HepG2 (cell line): ENCODE measurements at regions not wholly inside any gene's neighbourhood (a gene's known extent, or its start where the extent isn't known, plus 50 kb on each side); places are given as distances from the start of the nearest gene placed in this dataset.

Experiments used
- FOXC1 ChIP-seq: sonication (generic); formaldehyde crosslinking; IDR thresholded peaks from 2 replicates; pipeline ENCODE4 v1.8.0; 2022; ENCODE audit warnings: mild to moderate bottlenecking, missing genetic modification reagents, borderline replicate concordance
- GATAD2A ChIP-seq: IDR thresholded peaks from 2 replicates; pipeline ENCODE4 v1.6.1; 2016
- GTF2F1 ChIP-seq: fragments of 150-350 bp; IDR thresholded peaks from 2 replicates; pipeline ENCODE4 v1.6.1; 2014; ENCODE audit warnings: low read length
- KAT7 ChIP-seq: IDR thresholded peaks from 2 replicates; pipeline ENCODE4 v1.6.1; 2018; ENCODE audit warnings: borderline replicate concordance, missing compliant biosample characterization
- KDM1A ChIP-seq: IDR thresholded peaks from 2 replicates; pipeline ENCODE4 v1.6.1; 2016; ENCODE audit warnings: missing compliant biosample characterization
- MYC ChIP-seq: sonication (generic); formaldehyde crosslinking; IDR thresholded peaks from 2 replicates; pipeline ENCODE4 v1.9.0; 2021; ENCODE audit warnings: missing genetic modification reagents, borderline replicate concordance
- SMAD3 ChIP-seq: sonication (generic); formaldehyde crosslinking; IDR thresholded peaks from 2 replicates; pipeline ENCODE4 v1.4.0; 2020; ENCODE audit warnings: missing genetic modification reagents
- SRSF4 ChIP-seq: fragments of 200-400 bp; formaldehyde crosslinking; IDR thresholded peaks from one replicate; pipeline ENCODE4 v1.6.1; 2018; ENCODE audit warnings: mild to moderate bottlenecking, low read depth, low read length, moderate library complexity; ENCODE audit not compliant: poor library complexity, severe bottlenecking
- ZFP36L2 ChIP-seq: sonication (generic); formaldehyde crosslinking; IDR thresholded peaks from 2 replicates; pipeline ENCODE4 v1.4.0; 2020; ENCODE audit warnings: missing genetic modification reagents
- ZFP62 ChIP-seq: sonication (generic); formaldehyde crosslinking; IDR thresholded peaks from 2 replicates; pipeline ENCODE4 v1.4.0; 2020; ENCODE audit warnings: missing genetic modification reagents
- ZNF24 ChIP-seq: fragments of 450-650 bp; IDR thresholded peaks from 2 replicates; pipeline ENCODE4 v1.6.1; 2017; ENCODE audit warnings: antibody characterized with exemption, mild to moderate bottlenecking
- ZNF317 ChIP-seq: sonication (generic); formaldehyde crosslinking; IDR thresholded peaks from 2 replicates; pipeline ENCODE4 v1.5.0; 2020; ENCODE audit warnings: mild to moderate bottlenecking, missing genetic modification reagents
- ZNF530 ChIP-seq: sonication (generic); formaldehyde crosslinking; IDR thresholded peaks from 2 replicates; pipeline ENCODE4 v1.5.0; 2020; ENCODE audit warnings: low read depth, mild to moderate bottlenecking, missing genetic modification reagents
- ZNF563 ChIP-seq: sonication (generic); formaldehyde crosslinking; IDR thresholded peaks from 2 replicates; pipeline ENCODE4 v1.8.0; 2022; ENCODE audit warnings: mild to moderate bottlenecking, moderate library complexity, missing genetic modification reagents
- ZNF569 ChIP-seq: sonication (generic); formaldehyde crosslinking; IDR thresholded peaks from 2 replicates; pipeline ENCODE4 v1.5.0; 2020; ENCODE audit warnings: mild to moderate bottlenecking, missing genetic modification reagents, moderate library complexity, borderline replicate concordance
- ZNF660 ChIP-seq: sonication (generic); formaldehyde crosslinking; IDR thresholded peaks from 2 replicates; pipeline ENCODE4 v1.5.1; 2020; ENCODE audit warnings: mild to moderate bottlenecking, low read depth, missing genetic modification reagents, borderline replicate concordance
- ZNF7 ChIP-seq: IDR thresholded peaks from 2 replicates; pipeline ENCODE4 v1.6.1; 2016; ENCODE audit warnings: missing biosample characterization, missing genetic modification reagents
- ZNF761 ChIP-seq: sonication (generic); formaldehyde crosslinking; conservative IDR thresholded peaks from 2 replicates; pipeline ENCODE4 v1.4.0; 2020; ENCODE audit warnings: mild to moderate bottlenecking, missing genetic modification reagents
- ZSCAN20 ChIP-seq: sonication (generic); formaldehyde crosslinking; IDR thresholded peaks from 2 replicates; pipeline ENCODE4 v1.4.0; 2020; ENCODE audit warnings: missing genetic modification reagents, mild to moderate bottlenecking, borderline replicate concordance
- ZSCAN9 ChIP-seq: IDR thresholded peaks from 2 replicates; pipeline ENCODE4 v1.6.1; 2016; ENCODE audit warnings: borderline replicate concordance
- TF ChIP-seq, protein P1 (sequence below): sonication (generic); formaldehyde crosslinking; IDR thresholded peaks from 2 replicates; pipeline ENCODE4 v1.4.0; 2020; ENCODE audit warnings: missing genetic modification reagents, borderline replicate concordance
- TF ChIP-seq, protein P2 (sequence below): IDR thresholded peaks from 2 replicates; pipeline ENCODE4 v1.6.1; 2016; ENCODE audit warnings: low read depth, borderline replicate concordance
- TF ChIP-seq, protein P3 (sequence below): fragments of 450-650 bp; IDR thresholded peaks from 2 replicates; pipeline ENCODE4 v1.6.1; 2016
- TF ChIP-seq, protein P4 (sequence below): IDR thresholded peaks from 2 replicates; pipeline ENCODE4 v1.6.1; 2016; ENCODE audit warnings: missing compliant biosample characterization, missing genetic modification reagents, borderline replicate concordance
- TF ChIP-seq, protein P5 (sequence below): sonication (generic); formaldehyde crosslinking; IDR thresholded peaks from 2 replicates; pipeline ENCODE4 v1.5.0; 2020; ENCODE audit warnings: missing genetic modification reagents
- TF ChIP-seq, protein P6 (sequence below): sonication (generic); IDR thresholded peaks from 2 replicates; pipeline ENCODE4 v1.6.1; 2016; ENCODE audit warnings: low read depth, borderline replicate concordance

DNA sequence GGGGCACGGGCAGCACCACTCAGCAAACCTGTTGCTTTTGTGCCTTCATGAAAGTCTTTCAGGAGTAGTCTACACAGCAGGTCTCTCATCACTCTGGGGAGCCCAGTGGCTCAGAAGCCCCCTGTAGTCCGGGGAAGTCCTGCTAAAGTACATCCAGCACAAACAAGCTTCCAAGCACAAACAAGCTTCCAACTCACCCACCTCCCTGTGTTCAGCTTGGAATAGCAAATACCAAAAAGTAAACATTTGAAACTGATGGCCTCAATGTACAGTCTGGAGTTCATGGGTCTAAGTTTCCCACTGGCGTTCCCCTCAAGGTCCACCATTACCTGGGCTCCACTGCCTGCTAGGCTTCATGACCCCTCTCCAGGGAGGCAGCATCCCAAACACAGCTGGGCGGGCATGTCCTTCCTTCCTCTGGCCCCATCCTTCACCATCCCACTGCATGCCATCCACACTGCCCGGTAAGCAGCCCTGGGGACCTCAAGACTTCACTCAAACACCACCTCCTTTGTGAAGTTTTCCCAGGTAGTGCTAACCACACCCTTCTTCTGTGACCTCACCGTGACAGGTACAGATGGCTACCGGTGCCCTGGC, 62.8 kb upstream of the SIAH1 start (continued):
- TF ChIP-seq, protein P1, sequence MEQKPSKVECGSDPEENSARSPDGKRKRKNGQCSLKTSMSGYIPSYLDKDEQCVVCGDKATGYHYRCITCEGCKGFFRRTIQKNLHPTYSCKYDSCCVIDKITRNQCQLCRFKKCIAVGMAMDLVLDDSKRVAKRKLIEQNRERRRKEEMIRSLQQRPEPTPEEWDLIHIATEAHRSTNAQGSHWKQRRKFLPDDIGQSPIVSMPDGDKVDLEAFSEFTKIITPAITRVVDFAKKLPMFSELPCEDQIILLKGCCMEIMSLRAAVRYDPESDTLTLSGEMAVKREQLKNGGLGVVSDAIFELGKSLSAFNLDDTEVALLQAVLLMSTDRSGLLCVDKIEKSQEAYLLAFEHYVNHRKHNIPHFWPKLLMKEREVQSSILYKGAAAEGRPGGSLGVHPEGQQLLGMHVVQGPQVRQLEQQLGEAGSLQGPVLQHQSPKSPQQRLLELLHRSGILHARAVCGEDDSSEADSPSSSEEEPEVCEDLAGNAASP (CRISPR knock-in tag), result 0 out of 2 replicates have a peak, but pooled peaks have one; percentile 31
- no peak for TF ChIP-seq ZFP62
- TF ChIP-seq ZSCAN9 (CRISPR knock-in tag), result 0 out of 2 replicates have a peak, but pooled peaks have one; percentile 42
- TF ChIP-seq ZNF563 (CRISPR knock-in tag), result no peak
- no peak for TF ChIP-seq ZNF569 (CRISPR knock-in tag)
- TF ChIP-seq KAT7 (CRISPR knock-in tag), result no peak
- no peak for TF ChIP-seq ZNF530 (CRISPR knock-in tag)
- no peak for TF ChIP-seq SMAD3
- no peak for TF ChIP-seq ZNF761
- 0 out of 2 replicates have a peak, but pooled peaks have one; percentile 15 for TF ChIP-seq MYC (CRISPR knock-in tag)
- TF ChIP-seq ZSCAN20, result peak; percentile 99
- TF ChIP-seq ZNF24, result no peak
- peak; percentile 55; the same call in 1 of the 2 replicates for TF ChIP-seq FOXC1 (CRISPR knock-in tag)
- peak; percentile 64; the same call in 1 of the 2 replicates for TF ChIP-seq ZNF317 (CRISPR knock-in tag)
- no peak for TF ChIP-seq SRSF4
- TF ChIP-seq GATAD2A (CRISPR knock-in tag), result peak; percentile 90
- TF ChIP-seq, protein P2, sequence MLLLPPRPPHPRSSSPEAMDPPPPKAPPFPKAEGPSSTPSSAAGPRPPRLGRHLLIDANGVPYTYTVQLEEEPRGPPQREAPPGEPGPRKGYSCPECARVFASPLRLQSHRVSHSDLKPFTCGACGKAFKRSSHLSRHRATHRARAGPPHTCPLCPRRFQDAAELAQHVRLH, result no peak
- TF ChIP-seq KDM1A (CRISPR knock-in tag), result 0 out of 2 replicates have a peak, but pooled peaks have one; percentile 63
- TF ChIP-seq, protein P3, sequence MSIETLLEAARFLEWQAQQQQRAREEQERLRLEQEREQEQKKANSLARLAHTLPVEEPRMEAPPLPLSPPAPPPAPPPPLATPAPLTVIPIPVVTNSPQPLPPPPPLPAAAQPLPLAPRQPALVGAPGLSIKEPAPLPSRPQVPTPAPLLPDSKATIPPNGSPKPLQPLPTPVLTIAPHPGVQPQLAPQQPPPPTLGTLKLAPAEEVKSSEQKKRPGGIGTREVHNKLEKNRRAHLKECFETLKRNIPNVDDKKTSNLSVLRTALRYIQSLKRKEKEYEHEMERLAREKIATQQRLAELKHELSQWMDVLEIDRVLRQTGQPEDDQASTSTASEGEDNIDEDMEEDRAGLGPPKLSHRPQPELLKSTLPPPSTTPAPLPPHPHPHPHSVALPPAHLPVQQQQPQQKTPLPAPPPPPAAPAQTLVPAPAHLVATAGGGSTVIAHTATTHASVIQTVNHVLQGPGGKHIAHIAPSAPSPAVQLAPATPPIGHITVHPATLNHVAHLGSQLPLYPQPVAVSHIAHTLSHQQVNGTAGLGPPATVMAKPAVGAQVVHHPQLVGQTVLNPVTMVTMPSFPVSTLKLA, result no peak
- TF ChIP-seq, protein P4, sequence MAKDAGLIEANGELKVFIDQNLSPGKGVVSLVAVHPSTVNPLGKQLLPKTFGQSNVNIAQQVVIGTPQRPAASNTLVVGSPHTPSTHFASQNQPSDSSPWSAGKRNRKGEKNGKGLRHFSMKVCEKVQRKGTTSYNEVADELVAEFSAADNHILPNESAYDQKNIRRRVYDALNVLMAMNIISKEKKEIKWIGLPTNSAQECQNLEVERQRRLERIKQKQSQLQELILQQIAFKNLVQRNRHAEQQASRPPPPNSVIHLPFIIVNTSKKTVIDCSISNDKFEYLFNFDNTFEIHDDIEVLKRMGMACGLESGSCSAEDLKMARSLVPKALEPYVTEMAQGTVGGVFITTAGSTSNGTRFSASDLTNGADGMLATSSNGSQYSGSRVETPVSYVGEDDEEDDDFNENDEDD (CRISPR knock-in tag), result no peak
- TF ChIP-seq, protein P5, sequence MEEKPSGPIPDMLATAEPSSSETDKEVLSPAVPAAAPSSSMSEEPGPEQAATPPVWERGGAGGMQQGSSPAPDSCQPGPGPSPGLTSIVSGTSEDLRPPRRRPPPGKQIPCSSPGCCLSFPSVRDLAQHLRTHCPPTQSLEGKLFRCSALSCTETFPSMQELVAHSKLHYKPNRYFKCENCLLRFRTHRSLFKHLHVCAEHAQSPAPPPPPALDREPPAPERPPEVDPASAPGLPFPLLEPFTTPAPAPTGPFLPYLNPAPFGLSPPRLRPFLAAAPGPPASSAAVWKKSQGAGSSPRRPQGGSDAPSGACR, result peak; percentile 64
- TF ChIP-seq ZFP36L2 (CRISPR knock-in tag), result no peak
- no peak for TF ChIP-seq ZNF7 (CRISPR knock-in tag)
- TF ChIP-seq, protein P6, sequence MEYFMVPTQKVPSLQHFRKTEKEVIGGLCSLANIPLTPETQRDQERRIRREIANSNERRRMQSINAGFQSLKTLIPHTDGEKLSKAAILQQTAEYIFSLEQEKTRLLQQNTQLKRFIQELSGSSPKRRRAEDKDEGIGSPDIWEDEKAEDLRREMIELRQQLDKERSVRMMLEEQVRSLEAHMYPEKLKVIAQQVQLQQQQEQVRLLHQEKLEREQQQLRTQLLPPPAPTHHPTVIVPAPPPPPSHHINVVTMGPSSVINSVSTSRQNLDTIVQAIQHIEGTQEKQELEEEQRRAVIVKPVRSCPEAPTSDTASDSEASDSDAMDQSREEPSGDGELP, result peak; percentile 37; the same call in 1 of the 2 replicates
- no peak for TF ChIP-seq ZNF660
- TF ChIP-seq GTF2F1, result no peak
